ENCODE measurements at regions not wholly inside any gene's neighbourhood (a gene's known extent, or its start where the extent isn't known, plus 50 kb on each side); places are given as distances from the start of the nearest gene placed in this dataset.
A peak's percentile ranks its signal among the peaks of the same experiment; 100 is the strongest.

GRCh38 chr1:72557446-72558049 lies 275.2 kb upstream of the NEGR1 start:
- DNase-seq (ENCODE audit: low read depth), result no peak
- no peak overlapping the region for H3K4me3 ChIP-seq (ENCODE audit: low read length)
- TF ChIP-seq CTCF (conservative IDR thresholded peaks at IDR 0.05; ENCODE audit: low read depth, low read length), result peak; percentile 68

- no peak overlapping the region for H3K4me3 ChIP-seq (ENCODE audit: low read length)
- DNase-seq (ENCODE audit: low read depth), result no peak
- TF ChIP-seq CTCF (conservative IDR thresholded peaks at IDR 0.05; ENCODE audit: low read depth, low read length), result no peak
These were observed 265.1 kb upstream of the NEGR1 start for GRCh38 chr1:72547412-72547811.

- H3K4me3 ChIP-seq (ENCODE audit: low read length), result no peak overlapping the region
- no peak for TF ChIP-seq CTCF (conservative IDR thresholded peaks at IDR 0.05; ENCODE audit: low read depth, low read length)
These were observed 258.3 kb upstream of the NEGR1 start for GRCh38 chr1:72540674-72541073.

GRCh38 chr1:72535470-72535869 lies 253.1 kb upstream of the NEGR1 start:
- H3K4me3 ChIP-seq (ENCODE audit: low read length), result no peak overlapping the region
- no peak for TF ChIP-seq CTCF (conservative IDR thresholded peaks at IDR 0.05; ENCODE audit: low read depth, low read length)
- DNase-seq (ENCODE audit: low read depth), result no peak

More at GRCh38 chr1:72540674-72541073, 258.3 kb upstream of the NEGR1 start:
- no peak for DNase-seq (ENCODE audit: low read depth)

- no peak for DNase-seq (ENCODE audit: low read depth)
- H3K4me3 ChIP-seq (ENCODE audit: low read length), result no peak overlapping the region
- no peak for TF ChIP-seq CTCF (conservative IDR thresholded peaks at IDR 0.05; ENCODE audit: low read depth, low read length)
These were observed 248.3 kb upstream of the NEGR1 start for GRCh38 chr1:72530646-72531045.

- peak; percentile 29 for DNase-seq (ENCODE audit: low read depth)
- no peak for TF ChIP-seq CTCF (conservative IDR thresholded peaks at IDR 0.05; ENCODE audit: low read depth, low read length)
- H3K4me3 ChIP-seq (ENCODE audit: low read length), result no peak overlapping the region
These were observed 244.6 kb upstream of the NEGR1 start for GRCh38 chr1:72526926-72527325.

DNA sequence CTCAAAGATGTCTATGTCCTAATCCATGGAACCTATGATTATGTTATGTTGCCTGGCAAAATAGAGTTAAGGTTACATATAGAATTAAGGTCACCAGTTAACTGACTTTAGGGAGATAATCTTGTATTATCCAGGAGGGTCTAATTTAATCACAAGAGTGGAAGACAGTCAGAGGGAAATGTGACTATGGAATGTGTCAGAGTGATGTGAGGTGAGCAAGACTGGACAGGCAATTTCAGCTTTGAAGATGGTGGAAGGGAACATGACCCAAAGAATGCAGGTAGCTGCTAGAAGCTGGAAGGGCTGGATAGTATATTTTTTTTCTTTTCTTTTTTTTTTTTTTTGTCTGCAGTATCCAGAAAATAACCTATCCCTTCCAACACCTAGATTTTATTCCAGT lies 241.7 kb upstream of the NEGR1 start:
- no peak for TF ChIP-seq CTCF (conservative IDR thresholded peaks at IDR 0.05; ENCODE audit: low read depth, low read length)
- H3K4me3 ChIP-seq (ENCODE audit: low read length), result no peak overlapping the region
- no peak for DNase-seq (ENCODE audit: low read depth)

All from retinal pigment epithelial cell (primary cell).